NCI-H128 (cell line): ENCODE measurements at regions not wholly inside any gene's neighbourhood (a gene's known extent, or its start where the extent isn't known, plus 50 kb on each side); places are given as distances from the start of the nearest gene placed in this dataset.
"Not testable (repeated sequence)": the region's sequence is repeated elsewhere in the genome, so short reads cannot be mapped to it uniquely, and the experiment has no call there.

Experiments
- DNase-seq: peaks from one replicate; lab custom pipeline; 2025; ENCODE audit not compliant: unreplicated experiment; lab: John Stamatoyannopoulos, UW

DNA sequence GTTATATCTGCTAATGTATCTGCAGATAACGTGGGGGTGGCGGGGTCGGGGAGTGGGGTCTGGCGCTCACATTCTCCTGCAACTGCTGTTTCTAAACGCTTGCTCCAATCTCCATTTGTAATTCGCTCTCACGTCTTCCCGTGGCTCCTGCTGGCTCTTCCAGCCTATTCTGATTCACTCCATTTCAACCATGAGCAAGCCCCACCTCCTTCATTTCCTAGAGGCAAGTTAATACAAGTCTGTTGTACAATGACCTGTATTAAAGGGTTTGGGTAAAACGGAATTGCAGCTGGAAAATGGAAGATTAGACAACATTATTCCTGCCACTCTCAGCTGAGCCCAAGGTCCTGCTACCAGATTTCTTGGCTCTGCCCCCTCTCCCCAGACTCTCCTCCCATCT is 132.3 kb downstream of the CSNK2A3 start:
- DNase-seq: no peak

DNA sequence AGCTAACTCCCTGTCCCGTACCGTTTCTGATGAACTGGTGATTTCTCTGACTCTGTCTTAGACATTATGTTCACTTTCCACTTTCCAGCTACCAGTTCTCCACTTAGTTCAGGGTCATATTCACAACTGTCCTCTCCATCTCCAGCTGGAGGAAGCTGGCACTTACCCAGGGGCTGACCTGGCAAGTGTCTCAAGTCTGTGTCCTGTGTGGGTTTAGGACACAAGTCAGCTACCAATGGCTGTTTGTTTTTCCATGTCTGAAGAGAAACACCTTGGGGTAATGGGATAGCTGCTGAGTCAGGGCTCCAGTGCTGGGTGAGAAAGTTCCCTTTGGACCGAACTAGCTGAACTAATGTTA is 134.4 kb downstream of the CSNK2A3 start:
- no peak for DNase-seq

DNA sequence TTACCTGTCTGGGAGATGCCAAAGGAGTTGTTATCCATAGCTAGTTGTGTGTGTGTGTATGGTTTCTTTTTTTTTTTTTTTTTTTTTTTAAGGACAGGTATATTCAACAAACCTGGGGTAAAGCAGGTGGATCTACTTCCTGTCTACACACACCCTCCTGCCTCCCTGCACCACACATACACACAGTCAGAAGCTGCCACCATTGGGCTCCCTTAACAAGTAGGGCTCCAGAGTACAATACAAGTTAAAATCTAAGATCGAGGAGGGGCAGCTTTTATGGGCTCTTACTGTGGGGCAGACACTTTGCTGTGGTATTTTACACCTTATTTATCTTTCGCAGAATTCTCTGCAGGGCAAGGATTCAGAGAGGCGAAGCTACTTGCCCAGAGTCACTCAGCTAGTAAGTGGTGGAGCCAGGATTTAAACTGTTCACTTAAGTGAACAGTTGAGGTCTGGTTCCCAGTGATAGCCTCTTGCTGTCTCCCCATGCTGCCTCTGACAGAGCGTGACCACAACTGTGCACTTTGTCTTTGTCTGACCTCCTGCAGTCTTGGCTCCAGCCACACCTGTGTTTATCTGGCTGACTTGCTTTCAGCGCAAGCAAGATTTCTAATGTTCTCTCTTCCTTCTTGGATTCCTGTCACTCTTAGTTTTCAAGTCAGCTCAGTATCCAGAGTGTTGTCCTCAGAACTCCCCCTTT is 135.0 kb downstream of the CSNK2A3 start:
- DNase-seq: no peak

DNA sequence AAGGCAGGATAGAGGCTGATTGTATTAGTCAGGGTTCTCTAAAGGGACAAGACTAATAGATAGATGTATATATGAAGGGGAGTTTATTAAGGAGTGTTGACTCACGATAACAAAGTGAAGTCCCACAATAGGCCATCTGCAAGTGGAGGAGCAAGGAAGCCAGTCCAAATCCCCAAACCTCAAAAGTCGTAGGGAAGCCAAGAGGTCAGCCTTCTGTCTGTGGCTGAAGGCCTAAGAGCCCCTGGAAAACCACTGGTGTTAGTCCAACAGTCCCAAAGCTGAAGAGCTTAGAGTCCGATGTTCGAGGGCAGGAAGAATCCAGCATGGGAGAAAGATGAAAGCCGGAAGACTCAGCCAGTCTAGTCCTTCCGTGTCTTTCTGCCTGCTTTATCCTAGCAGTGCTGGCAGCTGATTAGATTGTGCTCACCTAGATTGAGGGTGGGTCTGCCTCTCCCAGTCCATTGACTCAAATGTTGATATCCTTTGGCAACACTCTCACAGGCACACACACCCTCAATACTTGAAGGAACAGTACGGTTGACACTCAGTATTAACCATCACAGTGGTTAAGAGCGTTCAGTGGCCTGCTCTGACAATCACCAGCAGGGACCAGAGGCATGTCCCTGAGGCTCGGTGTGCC is 135.6 kb downstream of the CSNK2A3 start:
- no peak for DNase-seq

DNA sequence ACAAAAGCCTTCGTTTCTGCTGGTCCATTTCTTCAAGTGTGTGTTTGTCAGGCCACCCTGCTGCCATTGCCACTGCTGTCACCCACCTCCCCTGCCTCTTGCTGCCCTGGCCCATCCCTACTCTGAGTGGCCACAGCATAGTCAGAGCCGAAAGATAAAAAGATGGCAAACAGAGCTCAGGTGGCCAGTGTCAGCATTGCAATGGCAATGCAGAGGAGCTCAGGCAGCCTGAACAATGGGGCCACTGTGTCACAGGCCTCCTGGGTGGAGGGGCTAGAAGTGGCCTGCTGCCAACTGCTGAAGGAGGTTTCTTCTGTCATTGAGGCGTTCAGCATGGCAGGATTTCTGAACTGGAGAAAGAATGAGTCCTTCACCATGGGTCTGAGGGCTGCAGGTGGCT is 137.1 kb downstream of the CSNK2A3 start:
- DNase-seq: no peak

DNA sequence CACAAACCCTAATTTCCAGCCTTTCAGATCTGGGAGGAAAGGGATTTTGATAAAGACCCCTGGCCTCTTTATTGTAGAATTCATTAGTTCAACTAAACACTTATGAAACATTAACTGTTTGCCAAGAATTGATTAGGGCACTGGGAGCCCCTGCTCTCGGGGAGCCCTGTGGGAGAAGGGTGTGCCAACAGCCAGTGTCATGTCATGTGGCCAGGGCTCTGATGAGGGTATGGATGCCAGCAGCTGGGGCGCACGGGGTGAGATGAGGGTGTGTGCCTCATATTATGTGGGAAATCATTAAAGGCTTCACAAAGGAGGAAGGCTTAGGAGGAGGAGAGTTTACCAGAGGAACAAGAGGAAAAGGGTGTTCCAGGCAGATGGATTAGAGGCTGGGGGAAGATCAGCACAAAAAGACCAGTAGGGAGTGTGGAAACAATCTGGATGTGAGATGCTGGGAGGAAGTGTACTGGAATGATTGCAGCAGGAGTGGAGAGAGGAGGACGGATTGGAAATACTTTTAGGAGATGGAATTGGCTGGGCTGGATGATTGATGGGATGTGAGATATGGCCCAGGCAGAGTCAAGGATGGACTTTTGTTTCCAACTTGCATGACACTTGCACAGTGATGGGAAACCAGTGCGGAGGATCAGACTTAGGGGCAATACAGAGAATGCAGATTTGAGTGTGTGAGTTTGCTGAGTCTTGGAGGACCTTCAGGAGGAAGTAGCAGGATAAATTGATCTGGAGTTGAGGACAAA is 137.8 kb downstream of the CSNK2A3 start:
- no peak for DNase-seq

DNA sequence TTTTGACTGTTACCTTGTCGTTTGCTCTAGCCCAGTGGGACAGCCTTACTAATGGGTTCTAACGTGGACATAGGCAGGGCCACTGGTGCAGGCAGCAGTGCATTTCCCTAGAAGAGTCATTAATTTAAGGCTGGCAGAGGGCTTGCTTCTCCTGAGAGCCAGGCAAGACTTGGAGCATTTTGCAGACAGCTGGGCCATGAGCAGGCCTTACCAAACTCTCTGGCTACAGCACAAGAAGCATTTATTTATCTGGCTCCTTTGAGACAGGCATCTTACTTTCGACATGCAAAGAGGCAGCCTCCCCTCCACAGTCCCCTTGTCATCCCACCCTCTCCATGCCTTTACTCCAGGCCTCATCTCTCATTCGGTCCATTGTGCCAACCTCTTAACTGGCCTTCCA is 139.9 kb downstream of the CSNK2A3 start:
- no peak for DNase-seq

DNA sequence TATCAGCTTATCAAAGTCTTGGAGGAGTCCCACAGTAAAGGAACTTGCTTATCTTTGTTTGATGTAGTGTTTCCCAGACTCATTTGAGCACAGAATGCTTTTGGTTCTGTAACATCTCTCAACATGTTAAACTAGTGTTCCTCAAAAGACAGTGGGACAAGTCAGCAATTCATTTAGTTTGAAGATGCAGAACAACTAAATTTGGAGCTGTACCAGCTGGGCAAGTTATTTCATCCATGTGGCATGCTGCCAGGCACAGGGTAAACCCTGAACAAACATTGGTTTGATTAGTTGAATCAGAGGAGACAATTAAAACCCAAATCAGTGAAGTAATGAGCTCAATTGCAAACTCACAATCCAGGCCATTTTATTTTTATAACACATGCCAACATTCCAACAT is 141.2 kb downstream of the CSNK2A3 start:
- DNase-seq: no peak

DNA sequence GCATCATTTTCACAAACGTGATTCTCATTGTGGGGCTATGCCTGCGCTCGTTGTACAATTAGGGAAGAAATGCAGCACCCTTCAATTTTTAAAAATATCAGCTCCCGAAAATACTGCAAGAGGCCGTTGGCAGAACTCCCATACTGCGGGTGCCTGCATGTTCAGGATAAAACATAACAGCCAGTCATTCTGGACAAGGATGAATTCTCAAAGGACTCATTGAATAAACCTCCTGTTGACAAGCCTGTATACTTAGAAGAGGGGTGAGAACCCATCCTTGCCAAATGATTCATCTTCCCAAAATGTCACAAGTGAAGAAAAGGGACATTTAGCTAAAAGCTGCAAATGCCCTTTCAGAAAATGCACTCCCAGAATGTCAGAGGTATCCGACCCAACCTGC is 141.9 kb downstream of the CSNK2A3 start:
- DNase-seq: no peak

DNA sequence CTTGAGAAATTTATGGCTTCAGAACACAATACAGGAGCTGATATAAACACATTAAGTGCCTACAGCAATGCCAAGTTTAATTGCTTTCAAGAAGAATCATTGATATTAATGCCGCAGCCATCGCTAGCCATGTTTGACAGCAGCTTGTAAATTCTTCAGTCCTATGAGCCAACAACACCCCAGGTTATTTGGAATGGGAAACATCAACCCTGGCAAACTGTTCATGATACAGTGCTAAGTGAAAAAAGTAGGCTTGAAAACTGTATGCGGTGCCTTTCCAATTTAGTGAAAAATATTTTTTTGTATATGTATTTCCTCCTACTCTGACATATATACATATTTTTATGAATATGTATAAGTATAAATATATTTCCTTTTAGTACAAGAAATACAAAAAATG is 142.6 kb downstream of the CSNK2A3 start:
- DNase-seq: no peak

DNA sequence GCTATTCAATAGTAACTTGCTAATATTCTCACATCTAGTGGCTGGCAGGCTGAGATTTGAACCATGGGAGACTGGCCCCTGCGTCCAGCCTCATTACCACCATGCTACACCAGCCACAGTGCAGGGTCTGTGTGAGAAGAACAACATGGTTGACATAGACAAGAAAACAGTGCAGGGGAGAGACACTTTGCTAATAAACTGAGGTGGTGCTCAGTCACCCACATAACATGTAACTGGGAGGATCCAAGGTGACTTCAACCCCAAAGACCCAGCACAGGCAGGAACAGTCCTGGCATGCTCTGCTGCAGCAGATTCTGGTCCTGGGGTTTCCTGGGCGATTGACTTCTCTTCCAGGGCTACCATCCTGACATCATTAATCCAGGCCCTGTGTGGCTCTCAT is 143.1 kb downstream of the CSNK2A3 start:
- no peak for DNase-seq

DNA sequence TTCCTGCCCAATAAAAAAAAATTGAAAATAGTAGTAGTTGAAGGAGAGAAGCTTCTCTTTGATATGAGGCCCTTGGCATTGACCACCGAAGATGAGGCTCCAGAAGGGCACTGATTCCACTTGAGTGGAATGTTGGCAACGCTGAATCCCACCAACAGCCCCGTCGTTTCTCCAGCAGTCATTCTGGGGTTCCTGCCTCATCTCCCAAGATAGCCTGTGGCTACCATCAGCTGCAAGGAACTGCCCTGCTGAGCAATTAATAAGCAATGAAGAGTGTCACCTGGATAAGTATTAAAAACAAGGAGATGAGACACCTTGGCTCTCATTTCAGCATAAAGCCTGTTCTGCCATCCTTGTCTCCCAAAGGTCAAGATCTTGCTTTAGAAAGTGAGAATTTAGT is 144.1 kb downstream of the CSNK2A3 start:
- no peak for DNase-seq

DNA sequence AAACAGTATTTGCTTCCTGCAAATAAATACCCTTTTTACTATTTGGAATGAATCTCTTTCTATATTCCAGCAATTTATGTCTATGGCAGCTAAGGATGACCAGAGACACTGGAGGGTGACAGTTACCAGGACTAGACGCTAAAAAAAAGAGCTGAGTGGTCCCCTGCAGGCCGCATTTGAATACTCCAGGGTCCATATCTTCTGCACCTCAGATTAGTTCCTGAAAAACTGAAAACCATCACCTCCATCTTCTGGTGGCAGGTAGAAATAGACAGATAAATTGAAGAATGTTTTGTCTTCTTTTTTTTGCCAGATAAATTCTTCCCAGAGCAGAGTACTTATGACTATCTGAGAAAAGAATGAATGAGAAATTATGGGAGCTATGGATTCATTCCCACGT is 145.6 kb downstream of the CSNK2A3 start:
- no peak for DNase-seq

DNA sequence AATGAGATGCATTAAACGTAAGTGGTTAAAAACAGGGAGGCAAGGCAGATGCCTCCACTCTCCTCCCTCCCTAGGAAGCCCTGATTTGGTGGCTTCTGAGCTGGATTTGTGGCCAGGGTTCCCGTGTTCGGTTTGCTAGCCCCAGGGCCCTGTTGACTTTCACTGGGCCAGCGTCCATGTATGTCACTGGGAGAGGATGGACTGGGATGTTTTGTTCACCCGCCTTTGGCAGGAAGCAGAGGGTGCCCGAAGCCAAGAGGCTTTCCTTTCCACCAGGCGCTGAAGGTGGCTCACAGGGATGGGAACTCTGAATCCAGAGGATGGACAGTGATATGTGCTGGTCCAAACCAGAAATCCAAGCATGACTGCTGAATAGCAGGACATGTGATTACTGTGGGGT is 146.6 kb downstream of the CSNK2A3 start:
- DNase-seq: no peak

DNA sequence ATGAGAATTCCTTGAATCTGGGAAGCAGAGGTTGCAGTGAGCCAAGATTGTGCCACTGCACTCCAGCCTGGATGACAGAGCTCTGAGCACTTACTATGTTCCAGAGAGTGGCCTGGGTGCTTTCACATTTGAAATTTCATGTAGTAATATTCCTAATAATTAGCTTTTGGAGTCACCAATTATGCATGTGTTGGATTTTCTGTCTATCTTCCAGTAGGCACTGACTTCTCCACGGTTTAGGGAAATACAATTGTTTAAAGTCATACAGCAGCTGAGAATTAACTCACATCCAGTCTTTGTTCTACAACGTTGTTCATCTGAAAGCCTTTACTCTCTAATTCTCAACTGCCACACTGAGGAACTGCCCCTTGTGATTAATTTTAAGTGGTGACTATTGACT is 150.2 kb downstream of the CSNK2A3 start:
- no peak for DNase-seq

DNA sequence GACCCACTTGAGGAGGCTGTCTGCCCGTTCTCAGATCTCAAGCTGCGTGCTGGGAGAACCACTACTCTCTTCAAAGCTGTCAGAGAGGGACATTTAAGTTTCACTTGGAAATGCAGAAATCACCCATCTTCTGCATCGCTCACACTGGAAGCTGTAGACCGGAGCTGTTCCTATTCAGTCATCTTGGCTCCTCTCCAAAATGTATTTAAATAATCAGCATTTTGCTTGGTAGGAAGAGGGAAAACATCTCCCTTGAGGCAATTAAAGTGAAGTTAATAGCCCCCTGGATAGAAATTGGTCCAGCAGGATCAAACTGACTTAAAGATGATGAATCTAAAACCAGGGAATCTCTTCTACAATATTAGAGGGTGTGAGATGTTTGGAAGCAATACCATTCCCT is 151.7 kb downstream of the CSNK2A3 start:
- not testable (repeated sequence) for DNase-seq

DNA sequence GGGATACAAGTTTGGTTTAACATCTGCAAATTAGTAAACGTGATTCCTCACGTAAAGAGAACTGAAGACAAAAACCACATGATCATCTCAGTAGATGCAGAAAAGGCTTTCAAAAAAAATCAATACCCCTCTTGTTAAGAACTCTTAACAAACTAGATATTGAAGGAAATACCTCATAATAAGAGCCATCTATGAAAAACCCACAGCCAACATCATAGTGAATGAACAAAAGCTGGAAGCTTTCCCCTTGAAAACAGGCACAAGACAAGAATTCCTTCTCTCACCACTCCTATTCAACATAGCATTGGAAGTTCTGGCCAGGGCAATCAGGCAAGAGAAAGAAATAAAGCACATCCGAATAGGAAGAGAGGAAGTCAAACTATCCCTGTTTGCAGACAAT is 160.5 kb downstream of the CSNK2A3 start:
- no peak for DNase-seq

DNA sequence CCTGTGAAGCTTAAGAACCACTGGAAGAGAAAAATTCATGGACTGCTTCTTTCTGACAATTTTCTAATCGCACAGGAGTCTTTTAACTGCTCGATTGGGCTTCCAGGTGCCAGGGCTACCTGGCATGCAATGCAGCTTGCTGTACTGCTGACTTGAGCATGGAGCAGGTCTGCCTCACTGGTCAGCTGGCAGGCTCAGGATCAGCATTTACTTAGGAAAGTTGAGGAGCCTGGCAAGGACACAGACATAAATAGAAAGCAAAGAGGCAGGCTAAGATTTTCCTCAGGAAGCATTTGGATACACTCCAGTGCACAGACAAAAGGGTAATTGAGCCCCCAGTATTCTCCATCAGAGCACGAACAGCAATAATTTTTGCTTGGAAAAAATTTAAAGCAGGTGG is 163.5 kb downstream of the CSNK2A3 start:
- no peak for DNase-seq

DNA sequence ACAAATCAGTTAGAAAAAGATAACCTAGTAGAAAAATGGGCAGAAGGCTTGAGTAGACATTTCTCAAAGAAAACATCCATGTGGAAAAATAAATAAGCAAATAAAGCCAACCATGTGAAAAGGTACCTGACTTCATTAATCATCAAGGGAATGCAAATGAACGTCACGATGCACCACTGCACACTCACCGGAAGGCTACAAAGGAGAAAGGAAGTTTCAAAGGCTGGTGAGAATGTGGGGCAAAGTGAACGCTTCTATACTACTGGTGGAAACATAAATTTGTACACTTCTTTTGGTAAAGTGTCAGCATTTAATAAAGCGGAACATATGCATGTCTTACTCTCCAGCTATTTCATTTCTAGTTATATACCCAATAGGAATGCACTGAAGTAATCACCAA is 166.8 kb downstream of the CSNK2A3 start:
- DNase-seq: no peak

DNA sequence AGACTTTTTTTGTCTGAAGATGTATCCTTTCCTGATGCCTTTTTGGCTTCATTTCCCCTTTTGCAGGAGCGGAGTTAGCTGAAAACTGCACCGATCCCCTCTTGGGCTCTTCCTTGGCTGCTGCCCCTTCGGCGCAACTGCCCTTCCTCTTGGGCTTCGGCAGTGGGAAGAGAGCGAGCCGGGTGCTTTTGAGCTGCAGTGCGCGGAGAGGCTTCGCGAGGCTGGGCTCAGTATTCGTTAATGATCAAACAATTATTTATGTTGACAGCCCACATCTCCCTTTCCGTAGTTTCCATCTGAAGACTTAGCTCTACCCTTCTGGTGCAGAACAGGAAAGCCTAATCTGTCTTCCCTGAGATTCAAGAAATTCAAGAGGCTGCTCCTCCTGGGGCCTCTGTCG is 170.8 kb downstream of the CSNK2A3 start:
- DNase-seq: no peak

DNA sequence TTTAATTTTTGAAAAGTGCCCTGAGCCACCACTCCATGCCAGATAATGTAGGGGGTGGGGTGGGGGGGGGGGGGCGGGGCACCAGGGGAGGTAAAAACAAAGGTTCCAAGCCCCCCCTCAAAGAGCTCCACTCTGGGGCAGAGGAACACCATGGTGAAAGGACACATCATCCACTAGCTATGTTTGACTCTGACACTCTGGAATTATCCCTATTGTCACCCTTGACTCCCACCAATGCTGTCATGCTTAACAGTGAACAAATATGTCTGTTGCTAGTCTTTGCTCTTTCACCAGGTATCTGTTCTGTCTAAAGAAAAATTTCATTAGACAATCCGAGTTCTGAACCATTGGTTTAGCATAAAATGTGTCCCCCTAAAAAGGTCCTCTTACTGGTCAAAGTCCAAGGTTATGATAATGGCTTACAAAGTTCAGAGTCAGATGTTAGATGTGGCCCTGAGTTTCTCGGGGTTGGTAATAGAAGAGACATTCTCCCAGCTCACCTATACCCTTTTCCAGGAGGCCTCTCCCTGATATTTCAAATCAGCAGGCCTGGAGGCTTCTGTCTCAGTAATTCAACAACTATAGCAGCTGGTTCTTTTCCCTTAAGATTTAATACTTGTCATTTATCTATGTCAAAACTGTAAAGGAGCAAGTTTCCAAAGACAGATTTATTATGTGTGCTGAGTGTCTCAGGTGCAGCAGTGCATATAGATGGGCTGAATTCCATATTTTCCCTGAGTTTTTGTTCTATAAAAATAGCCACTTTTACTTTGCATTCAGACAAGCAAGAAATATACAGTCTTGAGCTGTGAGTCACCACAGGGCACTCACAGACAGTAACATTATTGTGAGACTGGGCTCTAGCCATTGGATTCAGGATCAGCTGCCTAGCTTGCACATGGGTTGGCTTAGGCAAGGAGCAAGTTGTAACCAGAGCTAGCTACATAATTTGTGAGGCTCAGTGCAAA is 174.1 kb downstream of the CSNK2A3 start:
- no peak for DNase-seq
